HCT116 (cell line): ENCODE measurements at regions not wholly inside any gene's neighbourhood (a gene's known extent, or its start where the extent isn't known, plus 50 kb on each side); places are given as distances from the start of the nearest gene placed in this dataset.

Experiments used
- EZH2 ChIP-seq: fragments of 200-600 bp; sonication (generic); IDR thresholded peaks from 2 replicates; pipeline ENCODE4 v1.6.1; 2017; ENCODE audit warnings: antibody characterized with exemption, mixed run types
- EZH2phosphoT487 ChIP-seq: fragments of 200-600 bp; IDR thresholded peaks from 2 replicates; pipeline ENCODE4 v1.6.1; 2018; ENCODE audit warnings: antibody characterized with exemption, borderline replicate concordance
- MAX ChIP-seq: IDR thresholded peaks from 2 replicates; pipeline ENCODE4 v1.6.1; 2012
- POLR2A ChIP-seq: IDR thresholded peaks from 2 replicates; pipeline ENCODE4 v1.7.0; 2011; ENCODE audit warnings: borderline replicate concordance; ENCODE audit not compliant: insufficient read depth, insufficient read length; ENCODE audit errors: extremely low read depth

GRCh38 chr13:47147812-47148119 lies 250.9 kb upstream of the HTR2A start:
- TF ChIP-seq MAX (no peak), EZH2 (no peak), POLR2A (no peak), EZH2phosphoT487 (no peak)
